ENCODE measurements at regions not wholly inside any gene's neighbourhood (a gene's known extent, or its start where the extent isn't known, plus 50 kb on each side); places are given as distances from the start of the nearest gene placed in this dataset.

DNA sequence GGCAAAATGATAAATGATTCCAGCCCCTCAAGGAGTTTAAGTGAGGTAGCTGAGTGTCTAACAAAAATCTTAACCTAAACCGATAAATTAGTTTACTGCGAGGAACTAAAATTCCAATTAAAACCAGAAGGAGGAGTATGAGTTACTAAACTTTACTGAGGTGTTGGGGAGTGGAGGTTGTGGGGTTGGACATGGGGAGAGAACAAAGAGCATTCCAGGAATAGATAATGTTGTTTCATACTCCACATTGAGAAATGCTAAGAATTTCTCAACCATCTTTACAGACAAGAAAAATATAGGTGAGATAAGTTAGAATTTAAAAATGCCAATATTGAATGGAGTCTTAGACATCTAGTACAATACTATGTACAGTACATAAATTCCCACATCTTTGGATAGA is 488.6 kb downstream of the METTL15 start:
- TF ChIP-seq POLR2AphosphoS5 (IDR thresholded peaks at IDR 0.05) = no peak
- TF ChIP-seq, protein P1, sequence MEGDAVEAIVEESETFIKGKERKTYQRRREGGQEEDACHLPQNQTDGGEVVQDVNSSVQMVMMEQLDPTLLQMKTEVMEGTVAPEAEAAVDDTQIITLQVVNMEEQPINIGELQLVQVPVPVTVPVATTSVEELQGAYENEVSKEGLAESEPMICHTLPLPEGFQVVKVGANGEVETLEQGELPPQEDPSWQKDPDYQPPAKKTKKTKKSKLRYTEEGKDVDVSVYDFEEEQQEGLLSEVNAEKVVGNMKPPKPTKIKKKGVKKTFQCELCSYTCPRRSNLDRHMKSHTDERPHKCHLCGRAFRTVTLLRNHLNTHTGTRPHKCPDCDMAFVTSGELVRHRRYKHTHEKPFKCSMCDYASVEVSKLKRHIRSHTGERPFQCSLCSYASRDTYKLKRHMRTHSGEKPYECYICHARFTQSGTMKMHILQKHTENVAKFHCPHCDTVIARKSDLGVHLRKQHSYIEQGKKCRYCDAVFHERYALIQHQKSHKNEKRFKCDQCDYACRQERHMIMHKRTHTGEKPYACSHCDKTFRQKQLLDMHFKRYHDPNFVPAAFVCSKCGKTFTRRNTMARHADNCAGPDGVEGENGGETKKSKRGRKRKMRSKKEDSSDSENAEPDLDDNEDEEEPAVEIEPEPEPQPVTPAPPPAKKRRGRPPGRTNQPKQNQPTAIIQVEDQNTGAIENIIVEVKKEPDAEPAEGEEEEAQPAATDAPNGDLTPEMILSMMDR (IDR thresholded peaks at IDR 0.05) = no peak
- TF ChIP-seq POLR2A (IDR thresholded peaks at IDR 0.05) = no peak
- intact Hi-C loops (cut with DNase I; ENCODE audit: low total_unique reads) = no loop called here
- Histone ChIP-seq H3K27ac (no peak overlapping the region), H3K9me3 (no peaks in the 10 kb centered on the region), H3K27me3 (no peaks in the 10 kb centered on the region), H3K4me3 (no peak overlapping the region), H3K4me1 (no peaks in the 10 kb centered on the region), H3K36me3 (no peaks in the 10 kb centered on the region)
- DNase-seq (ENCODE audit: low spot score in 2 of 2) = no peak

DNA sequence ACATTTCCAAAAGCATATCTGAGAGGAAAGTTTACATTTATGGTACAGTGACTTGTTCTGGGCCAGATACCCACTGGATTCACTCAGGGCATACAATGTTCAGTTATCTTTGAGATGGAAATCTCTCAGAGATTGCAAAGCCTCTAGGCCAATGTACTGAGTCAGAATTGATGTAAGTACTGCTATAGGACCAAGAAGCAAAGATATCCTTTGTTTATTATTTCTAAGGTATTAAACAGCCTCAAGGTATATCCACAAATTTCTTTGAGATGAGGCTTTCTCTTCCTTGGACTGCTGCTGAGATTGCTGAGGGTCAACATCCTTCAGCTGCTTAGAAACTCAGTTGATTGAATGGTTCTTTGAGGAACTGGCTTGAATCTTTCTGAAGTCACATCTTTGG is 484.0 kb downstream of the METTL15 start:
- DNase-seq (ENCODE audit: low spot score in 2 of 2) = no peak
- Histone ChIP-seq H3K36me3 (no peaks in the 10 kb centered on the region), H3K9me3 (no peaks in the 10 kb centered on the region), H3K27ac (no peak overlapping the region), H3K4me1 (no peaks in the 10 kb centered on the region), H3K27me3 (no peaks in the 10 kb centered on the region), H3K4me3 (no peak overlapping the region)
- TF ChIP-seq POLR2A (IDR thresholded peaks at IDR 0.05) (no peak), POLR2AphosphoS5 (IDR thresholded peaks at IDR 0.05) (no peak)
- TF ChIP-seq, protein P1 (IDR thresholded peaks at IDR 0.05) = no peak
- intact Hi-C loops (cut with DNase I; ENCODE audit: low total_unique reads) = no loop called here

DNA sequence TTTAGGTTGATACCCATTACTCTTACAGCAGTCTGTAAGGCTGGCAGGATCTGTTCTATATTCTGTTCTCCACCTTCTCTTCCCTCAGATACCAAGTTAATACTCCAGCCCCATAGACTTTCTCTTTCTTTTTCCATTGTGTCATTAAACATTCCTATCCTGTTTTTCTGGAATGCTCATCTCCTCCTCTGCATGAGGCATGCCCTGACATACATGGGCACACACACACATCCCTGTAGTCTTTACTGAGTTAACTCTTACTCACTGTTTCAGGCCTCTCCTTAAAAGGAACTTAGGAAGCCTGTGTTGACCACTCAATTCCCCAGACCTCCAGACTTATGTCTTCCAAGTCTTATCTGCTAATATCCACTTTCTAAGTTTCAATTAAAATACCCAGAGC is 476.8 kb downstream of the METTL15 start:
- Histone ChIP-seq H3K27me3 (no peaks in the 10 kb centered on the region), H3K27ac (no peak overlapping the region), H3K9me3 (no peaks in the 10 kb centered on the region), H3K36me3 (no peaks in the 10 kb centered on the region), H3K4me1 (no peaks in the 10 kb centered on the region), H3K4me3 (no peak overlapping the region)
- TF ChIP-seq POLR2AphosphoS5 (IDR thresholded peaks at IDR 0.05) (no peak), POLR2A (IDR thresholded peaks at IDR 0.05) (no peak)
- TF ChIP-seq, protein P1 (IDR thresholded peaks at IDR 0.05) = no peak
- DNase-seq (ENCODE audit: low spot score in 2 of 2) = no peak
- intact Hi-C loops (cut with DNase I; ENCODE audit: low total_unique reads) = no loop called here

DNA sequence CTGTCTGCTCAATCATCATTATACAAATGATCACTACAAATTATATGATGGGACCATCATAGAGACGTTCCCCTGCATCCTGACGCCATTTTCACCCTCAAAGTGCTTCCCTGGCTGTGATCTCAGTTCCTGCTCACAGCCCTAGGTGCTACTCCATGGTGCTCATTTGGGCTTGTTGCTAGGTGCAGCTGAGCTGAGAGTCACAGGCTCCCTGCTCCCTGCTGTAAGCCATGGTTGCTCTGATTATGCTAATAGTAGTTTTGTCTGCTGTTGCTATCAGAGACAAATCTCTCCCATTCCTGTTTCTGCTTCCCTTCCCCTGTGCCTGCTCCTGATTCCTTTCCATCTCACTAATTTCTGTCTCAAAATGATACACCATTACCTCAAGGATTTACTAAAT is 474.3 kb downstream of the METTL15 start:
- no peaks in the 10 kb centered on the region for H3K4me1 ChIP-seq
- intact Hi-C loops (cut with DNase I; ENCODE audit: low total_unique reads) = no loop called here
- H3K27ac ChIP-seq = no peak overlapping the region
- no peak for DNase-seq (ENCODE audit: low spot score in 2 of 2)
- no peaks in the 10 kb centered on the region for H3K36me3 ChIP-seq
- no peaks in the 10 kb centered on the region for H3K9me3 ChIP-seq
- TF ChIP-seq POLR2AphosphoS5 (IDR thresholded peaks at IDR 0.05) (no peak), POLR2A (IDR thresholded peaks at IDR 0.05) (no peak)
- TF ChIP-seq, protein P1 (IDR thresholded peaks at IDR 0.05) = no peak
- H3K4me3 ChIP-seq = no peak overlapping the region
- no peaks in the 10 kb centered on the region for H3K27me3 ChIP-seq

DNA sequence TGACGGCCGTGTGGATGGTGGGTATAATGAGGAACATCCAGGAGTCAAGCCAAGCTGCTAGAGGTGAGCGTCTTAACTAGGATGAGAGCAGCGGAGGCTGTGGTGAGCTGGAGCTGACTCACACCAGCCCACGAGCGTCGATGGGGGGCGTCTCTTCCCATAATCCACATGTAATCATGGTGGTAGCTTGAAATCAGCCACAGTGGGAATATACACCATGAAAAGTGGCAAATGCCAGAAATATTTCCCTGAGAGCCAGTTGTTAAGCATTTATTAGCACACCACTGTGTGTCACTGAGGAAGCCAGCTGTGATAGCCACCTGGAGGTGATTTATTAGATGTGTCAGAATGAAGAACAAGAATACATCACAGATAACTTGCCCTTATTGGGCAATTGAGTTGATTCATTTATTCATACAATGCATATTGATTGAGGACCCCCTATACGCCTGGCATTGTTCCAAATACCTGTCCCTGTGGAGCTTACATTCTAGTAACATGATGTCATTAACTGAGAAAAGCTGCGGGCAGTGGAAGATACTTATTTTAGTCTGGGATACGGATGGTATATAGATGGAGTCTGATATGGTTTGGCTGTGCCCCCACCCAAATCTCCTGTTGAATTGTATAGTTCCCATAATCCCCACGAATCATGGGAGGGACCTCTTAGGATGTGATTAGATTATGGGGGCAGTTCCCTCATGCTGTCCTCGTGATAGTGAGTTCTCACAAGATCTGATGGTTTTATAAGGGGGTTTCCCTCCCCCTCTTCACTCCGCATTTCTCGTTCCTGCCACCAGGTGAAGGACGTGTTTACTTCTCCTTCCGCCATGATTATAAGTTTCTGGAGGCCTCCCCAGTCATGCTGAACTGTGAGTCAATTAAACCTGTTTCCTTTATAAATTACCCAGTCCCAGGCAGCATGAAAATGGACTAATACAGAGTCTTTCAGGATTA is 473.4 kb downstream of the METTL15 start:
- Histone ChIP-seq H3K4me3 (no peak overlapping the region), H3K36me3 (no peaks in the 10 kb centered on the region), H3K27ac (no peak overlapping the region), H3K27me3 (no peaks in the 10 kb centered on the region), H3K4me1 (no peaks in the 10 kb centered on the region), H3K9me3 (no peaks in the 10 kb centered on the region)
- intact Hi-C loops (cut with DNase I; ENCODE audit: low total_unique reads) = no loop called here
- TF ChIP-seq, protein P1 (IDR thresholded peaks at IDR 0.05) = no peak
- TF ChIP-seq POLR2A (IDR thresholded peaks at IDR 0.05) = no peak
- TF ChIP-seq POLR2AphosphoS5 (IDR thresholded peaks at IDR 0.05) = no peak
- no peak for DNase-seq (ENCODE audit: low spot score in 2 of 2)

Measured in breast epithelium (tissue), 4 donors.